Lung (tissue), 11 donors: ENCODE measurements at regions not wholly inside any gene's neighbourhood (a gene's known extent, or its start where the extent isn't known, plus 50 kb on each side); places are given as distances from the start of the nearest gene placed in this dataset.

Experiments
- ATAC-seq: fragments of 200-7000 bp; cut with Tn5 transposase; one replicate; pipeline ENCODE4 v1.9.1; 2020; ENCODE audit warnings: moderate number of reproducible peaks; ENCODE audit not compliant: insufficient read depth, low FRiP score
- DNase-seq, 3 donors: peaks; one replicate each; pipeline ENCODE4 v3.0.0-alpha.2; 2013 to 2017
- H3K27ac ChIP-seq, 2 donors: one replicate each; pipeline ENCODE4 v1.5.1; 2013; ENCODE audit warnings: mild to moderate bottlenecking in 2 of 2, moderate library complexity in 2 of 2, control low read depth in 1 of 2, inconsistent platforms in 1 of 2, low read depth in 1 of 2, low read length in 1 of 2
- H3K27me3 ChIP-seq, 3 donors: one replicate each; pipeline ENCODE4 v1.5.1; 2013; ENCODE audit warnings: low read length in 2 of 3; ENCODE audit not compliant: control insufficient read depth in 3 of 3, insufficient read depth in 3 of 3
- H3K36me3 ChIP-seq, 4 donors: one replicate each; pipeline ENCODE4 v1.5.1; 2013; ENCODE audit warnings: low read length in 4 of 4, mild to moderate bottlenecking in 1 of 4, moderate library complexity in 1 of 4; ENCODE audit not compliant: control insufficient read depth in 4 of 4, insufficient read depth in 4 of 4
- H3K4me1 ChIP-seq, 5 donors: one replicate each; pipeline ENCODE4 v1.5.1; 2013; ENCODE audit warnings: low read length in 5 of 5, mild to moderate bottlenecking in 2 of 5, moderate library complexity in 1 of 5; ENCODE audit not compliant: control insufficient read depth in 5 of 5, insufficient read depth in 5 of 5
- H3K4me3 ChIP-seq: one replicate; pipeline ENCODE4 v1.5.1; 2013; ENCODE audit warnings: mild to moderate bottlenecking, control low read depth, moderate library complexity
- H3K9ac ChIP-seq, 2 donors: one replicate each; pipeline ENCODE4 v1.5.1; 2013; ENCODE audit warnings: low read length in 2 of 2, control low read depth in 1 of 2; ENCODE audit not compliant: insufficient read depth in 1 of 2
- H3K9me3 ChIP-seq, 4 donors: one replicate each; pipeline ENCODE4 v1.5.1; 2013; ENCODE audit warnings: low read length in 3 of 4, mild to moderate bottlenecking in 1 of 4, moderate library complexity in 1 of 4; ENCODE audit not compliant: control insufficient read depth in 4 of 4, insufficient read depth in 3 of 4
- WGBS, 2 donors: extraction: QIAGEN DNeasy Blood & Tissue Kit; methylation state at CpG; one replicate each; pipeline ENCODE4 v1.1.7; 2013; 5-methylcytosine and 5-hydroxymethylcytosine counted together
- TF ChIP-seq, protein P1 (sequence below): IDR thresholded peaks from 2 replicates; pipeline ENCODE4 v1.5.1; 2012; ENCODE audit warnings: mild to moderate bottlenecking; ENCODE audit errors: control extremely low read depth, extremely low read depth
- donor health status: control.
- donor health status: control.
- donor health status: Bipolar disorder and iron deficiency.
- donor health status: healthy.
- donor health status: DM: yes; HTN: yes; CAD: no.

DNA sequence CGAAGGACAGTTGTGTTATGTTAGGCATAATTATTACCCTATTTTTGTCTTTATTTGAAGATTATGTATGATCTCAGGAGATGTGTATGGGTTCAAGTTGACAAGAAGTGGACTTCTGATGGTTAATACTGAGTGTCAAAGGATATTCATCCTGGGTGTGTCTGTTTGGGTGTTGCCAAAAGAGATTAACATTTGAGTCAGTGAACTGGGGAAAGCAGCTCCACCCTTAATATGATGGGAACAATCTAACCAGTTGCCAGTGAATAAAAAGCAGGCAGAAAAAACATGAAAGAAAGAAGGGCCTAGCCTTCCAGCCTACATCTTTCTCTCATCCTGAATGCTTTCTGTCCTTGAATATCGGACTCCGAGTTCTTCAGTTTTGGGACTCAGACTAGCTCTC, 332.6 kb downstream of the DTHD1 start:
- no peaks in the 10 kb centered on the region for H3K9me3 ChIP-seq
- no peak overlapping the region for H3K27ac ChIP-seq
- H3K9ac ChIP-seq, result no peak overlapping the region
- no peaks in the 10 kb centered on the region for H3K27me3 ChIP-seq
- ATAC-seq (no peak), DNase-seq (no peak)
- no peaks in the 10 kb centered on the region for H3K36me3 ChIP-seq
- H3K4me1 ChIP-seq, result no peaks in the 10 kb centered on the region
- 76 to 91% methylated on average over 3 of the region's 3 CpGs for WGBS, 2 donors
- TF ChIP-seq, protein P1, sequence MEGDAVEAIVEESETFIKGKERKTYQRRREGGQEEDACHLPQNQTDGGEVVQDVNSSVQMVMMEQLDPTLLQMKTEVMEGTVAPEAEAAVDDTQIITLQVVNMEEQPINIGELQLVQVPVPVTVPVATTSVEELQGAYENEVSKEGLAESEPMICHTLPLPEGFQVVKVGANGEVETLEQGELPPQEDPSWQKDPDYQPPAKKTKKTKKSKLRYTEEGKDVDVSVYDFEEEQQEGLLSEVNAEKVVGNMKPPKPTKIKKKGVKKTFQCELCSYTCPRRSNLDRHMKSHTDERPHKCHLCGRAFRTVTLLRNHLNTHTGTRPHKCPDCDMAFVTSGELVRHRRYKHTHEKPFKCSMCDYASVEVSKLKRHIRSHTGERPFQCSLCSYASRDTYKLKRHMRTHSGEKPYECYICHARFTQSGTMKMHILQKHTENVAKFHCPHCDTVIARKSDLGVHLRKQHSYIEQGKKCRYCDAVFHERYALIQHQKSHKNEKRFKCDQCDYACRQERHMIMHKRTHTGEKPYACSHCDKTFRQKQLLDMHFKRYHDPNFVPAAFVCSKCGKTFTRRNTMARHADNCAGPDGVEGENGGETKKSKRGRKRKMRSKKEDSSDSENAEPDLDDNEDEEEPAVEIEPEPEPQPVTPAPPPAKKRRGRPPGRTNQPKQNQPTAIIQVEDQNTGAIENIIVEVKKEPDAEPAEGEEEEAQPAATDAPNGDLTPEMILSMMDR, result no peak
- H3K4me3 ChIP-seq, result no peak overlapping the region

DNA sequence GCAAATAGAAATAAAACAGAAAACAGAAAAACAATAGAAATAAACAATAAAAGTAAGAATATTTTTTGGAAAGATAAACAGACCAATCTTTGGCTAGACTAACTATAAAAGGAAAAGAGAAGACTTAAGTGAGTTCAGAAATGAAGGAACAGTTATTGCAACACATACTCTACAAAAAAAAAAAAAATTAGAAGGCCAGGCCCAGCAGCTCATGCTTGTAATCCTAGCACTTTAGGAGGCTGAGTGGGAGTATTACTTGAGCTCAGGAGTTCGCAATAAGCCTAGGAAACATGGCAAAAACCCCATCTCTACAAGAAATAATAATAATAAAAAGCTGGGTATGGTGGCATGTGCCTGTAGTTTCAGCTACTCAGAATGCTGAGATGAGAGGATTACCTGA, 336.7 kb downstream of the DTHD1 start:
- no peak for DNase-seq
- no peaks in the 10 kb centered on the region for H3K9me3 ChIP-seq
- H3K27me3 ChIP-seq, result no peaks in the 10 kb centered on the region
- TF ChIP-seq, protein P1, result no peak
- no peaks in the 10 kb centered on the region for H3K4me1 ChIP-seq
- no peak for ATAC-seq
- H3K36me3 ChIP-seq, result no peaks in the 10 kb centered on the region
- WGBS, 2 donors, result 44 to 88% methylated on average over 1 of the region's 1 CpG
- no peak overlapping the region for H3K27ac ChIP-seq
- H3K9ac ChIP-seq, result no peak overlapping the region
- no peak overlapping the region for H3K4me3 ChIP-seq

DNA sequence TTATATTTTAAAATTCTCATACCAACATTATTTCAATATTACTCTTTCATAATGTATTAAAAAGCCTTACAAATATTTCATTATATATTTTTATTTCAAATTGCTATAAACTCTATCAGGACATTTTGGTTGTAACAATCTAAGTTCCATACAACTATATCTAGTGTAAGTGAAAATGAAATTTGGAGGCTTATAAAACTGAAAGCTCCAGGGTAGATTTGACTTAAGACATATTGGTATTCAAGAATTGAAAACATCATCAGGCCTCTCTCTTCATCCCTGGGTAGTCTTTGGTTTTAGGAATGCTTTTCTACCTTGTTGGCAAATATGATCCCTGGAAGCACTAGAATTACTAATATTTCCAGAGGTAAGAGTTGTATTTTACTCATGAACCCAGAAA, 342.6 kb downstream of the DTHD1 start:
- Histone ChIP-seq H3K9ac (no peak overlapping the region), H3K36me3 (no peaks in the 10 kb centered on the region), H3K4me1 (no peaks in the 10 kb centered on the region), H3K9me3 (no peaks in the 10 kb centered on the region), H3K4me3 (no peak overlapping the region), H3K27ac (no peak overlapping the region), H3K27me3 (no peaks in the 10 kb centered on the region)
- no peak for DNase-seq
- TF ChIP-seq, protein P1, result no peak
- ATAC-seq, result no peak

DNA sequence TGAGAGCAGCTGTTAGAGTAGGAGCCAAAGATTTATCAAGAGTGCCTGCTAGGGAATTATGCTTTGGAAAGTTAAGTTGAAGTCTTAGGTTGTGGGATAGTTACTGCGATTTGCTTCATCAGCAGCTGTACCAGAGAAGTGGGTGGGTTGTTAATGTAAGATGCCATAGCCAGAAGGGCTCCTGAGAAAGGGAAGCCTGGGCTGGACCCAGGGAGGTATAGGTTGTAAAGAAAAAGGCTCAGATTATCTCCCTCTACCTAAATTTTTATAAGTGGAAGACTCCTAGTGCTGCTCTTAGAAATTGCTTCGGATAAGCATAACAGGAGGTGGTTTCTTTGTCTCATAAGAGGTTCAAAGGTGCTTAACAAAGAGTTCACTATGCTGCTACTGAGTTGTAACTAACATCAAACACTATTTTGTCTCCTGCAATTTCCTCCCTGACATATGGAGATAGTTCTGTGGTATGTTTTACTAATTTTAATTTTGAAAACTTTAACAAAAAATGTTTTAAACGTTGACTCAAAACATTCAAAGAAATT, 356.9 kb downstream of the DTHD1 start:
- no peak overlapping the region for H3K9ac ChIP-seq
- H3K4me1 ChIP-seq, result peaks cover 0 to 2% (median 0%) of the 10 kb centered on the region in 5 donors
- TF ChIP-seq, protein P1, result no peak
- no peak for ATAC-seq
- H3K36me3 ChIP-seq, result no peaks in the 10 kb centered on the region
- H3K27ac ChIP-seq, result no peak overlapping the region
- peak in 1 of 3 donors; percentile 8 for DNase-seq
- no peaks in the 10 kb centered on the region for H3K27me3 ChIP-seq
- no peaks in the 10 kb centered on the region for H3K9me3 ChIP-seq
- 36 to 37% methylated on average over 3 of the region's 3 CpGs for WGBS, 2 donors
- H3K4me3 ChIP-seq, result no peak overlapping the region
